H9 (cell line): ENCODE measurements at regions not wholly inside any gene's neighbourhood (a gene's known extent, or its start where the extent isn't known, plus 50 kb on each side); places are given as distances from the start of the nearest gene placed in this dataset.

Source experiments
- DNase-seq: peaks from one replicate; pipeline ENCODE4 v3.0.0-alpha.2; 2017
- H2AFZ ChIP-seq: one replicate; pipeline ENCODE4 v1.6.1; 2013; ENCODE audit warnings: mild to moderate bottlenecking, low read length, control low read depth, moderate library complexity
- H2AK5ac ChIP-seq: 2 replicates; pipeline ENCODE4 v1.6.1; 2013; ENCODE audit warnings: low read length, control low read depth, mixed read lengths; ENCODE audit not compliant: insufficient read length
- H2BK120ac ChIP-seq: one replicate; pipeline ENCODE4 v1.6.1; 2013; ENCODE audit warnings: low read depth, mild to moderate bottlenecking, low read length, control low read depth, inconsistent platforms; ENCODE audit not compliant: poor library complexity, severe bottlenecking
- H2BK12ac ChIP-seq: 2 replicates; pipeline ENCODE4 v1.6.1; 2013; ENCODE audit warnings: low read length, control low read depth, mixed read lengths, low read depth; ENCODE audit not compliant: insufficient read length
- H2BK15ac ChIP-seq: 2 replicates; pipeline ENCODE4 v1.6.1; 2013; ENCODE audit warnings: low read depth, low read length, control low read depth
- H2BK20ac ChIP-seq: one replicate; pipeline ENCODE4 v1.6.1; 2013; ENCODE audit warnings: low read depth, mild to moderate bottlenecking, low read length, control low read depth, inconsistent platforms; ENCODE audit not compliant: poor library complexity, severe bottlenecking
- H2BK5ac ChIP-seq: 2 replicates; pipeline ENCODE4 v1.6.1; 2013; ENCODE audit warnings: low read length, control low read depth, mixed read lengths; ENCODE audit not compliant: insufficient read length
- H3K14ac ChIP-seq: 2 replicates; pipeline ENCODE4 v1.6.1; 2013; ENCODE audit warnings: low read length, control low read depth; ENCODE audit not compliant: insufficient read depth
- H3K18ac ChIP-seq: 2 replicates; pipeline ENCODE4 v1.6.1; 2013; ENCODE audit warnings: low read depth, mild to moderate bottlenecking, mixed read lengths, low read length, control low read depth; ENCODE audit not compliant: insufficient read length
- H3K23ac ChIP-seq: 2 replicates; pipeline ENCODE4 v1.6.1; 2013; ENCODE audit warnings: low read length, control low read depth, mixed read lengths, low read depth; ENCODE audit not compliant: insufficient read length
- H3K23me2 ChIP-seq: 2 replicates; pipeline ENCODE4 v1.6.1; 2013; ENCODE audit warnings: low read depth, mild to moderate bottlenecking, mixed read lengths, low read length, control low read depth; ENCODE audit not compliant: insufficient read length, poor library complexity, severe bottlenecking
- H3K27ac ChIP-seq: 2 replicates; pipeline ENCODE4 v1.5.1; 2013; ENCODE audit warnings: low read length, control low read depth, mixed read lengths, low read depth; ENCODE audit not compliant: insufficient read length
- H3K27me3 ChIP-seq: 2 replicates; pipeline ENCODE4 v1.6.1; 2013; ENCODE audit warnings: low read length, control low read depth, inconsistent platforms; ENCODE audit not compliant: insufficient read depth
- H3K4ac ChIP-seq: 2 replicates; pipeline ENCODE4 v1.6.1; 2013; ENCODE audit warnings: low read depth, mild to moderate bottlenecking, control low read depth, inconsistent platforms, low read length, moderate library complexity
- H3K4me1 ChIP-seq: 2 replicates; pipeline ENCODE4 v1.6.1; 2013; ENCODE audit warnings: low read length, control low read depth, inconsistent platforms; ENCODE audit not compliant: insufficient read depth
- H3K4me2 ChIP-seq: 2 replicates; pipeline ENCODE4 v1.6.1; 2013; ENCODE audit warnings: low read length, control low read depth, mixed read lengths; ENCODE audit not compliant: insufficient read length, insufficient read depth
- H3K56ac ChIP-seq: 2 replicates; pipeline ENCODE4 v1.6.1; 2013; ENCODE audit warnings: low read depth, mild to moderate bottlenecking, mixed read lengths, low read length, control low read depth; ENCODE audit not compliant: insufficient read length
- H3K79me1 ChIP-seq: 2 replicates; pipeline ENCODE4 v1.6.1; 2013; ENCODE audit warnings: low read depth, mild to moderate bottlenecking, moderate library complexity, low read length, control low read depth, inconsistent platforms; ENCODE audit not compliant: insufficient read depth, poor library complexity, severe bottlenecking
- H3K79me2 ChIP-seq: 2 replicates; pipeline ENCODE4 v1.6.1; 2013; ENCODE audit warnings: low read length, control low read depth, inconsistent platforms; ENCODE audit not compliant: insufficient read depth
- H3K9ac ChIP-seq: 2 replicates; pipeline ENCODE4 v1.6.1; 2013; ENCODE audit warnings: low read length, control low read depth, mixed read lengths; ENCODE audit not compliant: insufficient read length; ENCODE audit errors: extremely low read depth
- H3K9me3 ChIP-seq: one replicate; pipeline ENCODE4 v1.6.1; 2013; ENCODE audit warnings: low read depth, low read length, inconsistent platforms; ENCODE audit not compliant: control insufficient read depth
- H3T11ph ChIP-seq: one replicate; pipeline ENCODE4 v1.6.1; 2013; ENCODE audit warnings: mild to moderate bottlenecking, low read length, control low read depth, inconsistent platforms
- H4K20me1 ChIP-seq: one replicate; pipeline ENCODE4 v1.6.1; 2013; ENCODE audit not compliant: control insufficient read depth, insufficient read length, insufficient read depth
- H4K5ac ChIP-seq: 2 replicates; pipeline ENCODE4 v1.6.1; 2013; ENCODE audit warnings: low read depth, mild to moderate bottlenecking, mixed read lengths, low read length, control low read depth; ENCODE audit not compliant: insufficient read length
- H4K8ac ChIP-seq: replicated peaks from 2 replicates; pipeline ENCODE4 v1.6.1; 2013; ENCODE audit warnings: low read length, control low read depth, mixed read lengths, low read depth; ENCODE audit not compliant: insufficient read length
- H4K91ac ChIP-seq: 2 replicates; pipeline ENCODE4 v1.6.1; 2013; ENCODE audit warnings: low read depth, mild to moderate bottlenecking, moderate library complexity, mixed read lengths, low read length, control low read depth; ENCODE audit not compliant: insufficient read length
- H3K27ac Mint-ChIP-seq, 3 experiments: 2 replicates in 2 of 3; 3 replicates in 1 of 3; pipeline ENCODE4 v1.8.0; 2020 to 2021; ENCODE audit warnings: mixed read lengths in 3 of 3, mild to moderate bottlenecking in 1 of 3, moderate library complexity in 1 of 3
- H3K27me3 Mint-ChIP-seq: 2 replicates; pipeline ENCODE4 v1.8.0; 2021; ENCODE audit warnings: low read depth, mild to moderate bottlenecking, moderate library complexity, mixed read lengths
- H3K36me3 Mint-ChIP-seq, 3 experiments: 2 replicates in 2 of 3; 3 replicates in 1 of 3; pipeline ENCODE4 v1.8.0; 2020 to 2021; ENCODE audit warnings: low read depth in 3 of 3, mixed read lengths in 3 of 3; ENCODE audit not compliant: insufficient read depth in 1 of 3
- H3K4me1 Mint-ChIP-seq, 2 experiments: 2 replicates each; pipeline ENCODE4 v1.8.0; 2020; ENCODE audit warnings: mixed read lengths in 2 of 2
- H3K4me3 Mint-ChIP-seq, 2 experiments: 2 replicates in 1 of 2; 3 replicates in 1 of 2; pipeline ENCODE4 v1.8.0; 2020 to 2021; ENCODE audit warnings: mild to moderate bottlenecking in 2 of 2, mixed read lengths in 2 of 2, moderate library complexity in 1 of 2
- H3K9me3 Mint-ChIP-seq, 2 experiments: 2 replicates in 1 of 2; 3 replicates in 1 of 2; pipeline ENCODE4 v1.8.0; 2020; ENCODE audit warnings: mild to moderate bottlenecking in 2 of 2, mixed read lengths in 2 of 2, moderate library complexity in 1 of 2
- CTCF ChIP-seq: fragments of 200-600 bp; sonication (generic); conservative IDR thresholded peaks from 3 replicates; pipeline ENCODE4 v1.8.0; 2021; ENCODE audit warnings: antibody characterized with exemption, mild to moderate bottlenecking

GRCh38 chr6:156410649-156411048 lies 366.5 kb upstream of the ARID1B start:
- Histone ChIP-seq H2BK15ac (no peak overlapping the region), H4K20me1 (no peaks in the 10 kb centered on the region), H3K27ac (no peak overlapping the region), H2BK5ac (no peak overlapping the region), H3K18ac (no peak overlapping the region), H2BK12ac (no peak overlapping the region), H3K23me2 (no peaks in the 10 kb centered on the region), H3K9ac (no peak overlapping the region), H3K9me3 (no peaks in the 10 kb centered on the region), H2AK5ac (no peak overlapping the region), H3K14ac (no peak overlapping the region), H4K91ac (no peak overlapping the region), H3K79me1 (no peaks in the 10 kb centered on the region), H3K23ac (no peak overlapping the region), H3K27me3 (no peaks in the 10 kb centered on the region), H2BK120ac (no peak overlapping the region), H4K5ac (no peak overlapping the region), H2BK20ac (no peak overlapping the region), H3K4me2 (no peak overlapping the region), H3K4ac (no peak overlapping the region), H3K56ac (no peak overlapping the region), H4K8ac (no peak overlapping the region), H3K79me2 (no peaks in the 10 kb centered on the region), H3K4me1 (no peaks in the 10 kb centered on the region), H3T11ph (no peak overlapping the region), H2AFZ (no peak overlapping the region)
- Mint-ChIP-seq H3K9me3 (peaks cover 7 to 16% of the 10 kb centered on the region in 2 experiments), H3K27ac (no peak overlapping the region), H3K27me3 (no peaks in the 10 kb centered on the region), H3K4me3 (no peak overlapping the region), H3K4me1 (peaks cover 4 to 5% of the 10 kb centered on the region in 2 experiments; a peak in 1 of 4 replicates), H3K36me3 (peaks cover 2 to 8% (median 2%) of the 10 kb centered on the region in 3 experiments; a peak in 4 of 7 replicates)
- DNase-seq = no peak
- peak; percentile 52; the same call in 2 of the 3 replicates for TF ChIP-seq CTCF
